IMR-90 (cell line): ENCODE measurements at regions not wholly inside any gene's neighbourhood (a gene's known extent, or its start where the extent isn't known, plus 50 kb on each side); places are given as distances from the start of the nearest gene placed in this dataset.

Experiments used
- ATAC-seq: fragments of 200-7000 bp; cut with Tn5 transposase; 2 replicates; pipeline ENCODE4 v1.9.1; 2020; ENCODE audit warnings: low read depth, mild to moderate bottlenecking, moderate library complexity
- BruUV-seq: library from RNA; stranded (reverse); fragments of 400-500 nt; replicated peaks from 2 replicates; lab custom pipeline; 2021; lab: Mats Ljungman, UMichigan
- CTCF ChIA-PET: fragments of 300-600 bp; formaldehyde crosslinking; extraction: SDS; loops from one replicate; lab custom pipeline; 2021; ENCODE audit warnings: antibody characterized with exemption; lab: Yijun Ruan, JAX
- POLR2A ChIA-PET: fragments of 300-600 bp; sonication (Branson Sonifier 250); formaldehyde crosslinking; loops from one replicate; lab custom pipeline; 2022; ENCODE audit warnings: antibody characterized with exemption; ENCODE audit not compliant: unreplicated experiment; lab: Charles Lee
- DNase-seq: peaks from one replicate; pipeline ENCODE4 v3.0.0; 2013
- H2AFZ ChIP-seq: replicated peaks from 2 replicates; pipeline ENCODE3; 2013; ENCODE audit warnings: low read length, mild to moderate bottlenecking; ENCODE audit not compliant: poor library complexity
- H2AK5ac ChIP-seq: 2 replicates; pipeline ENCODE4 v1.6.1; 2013; ENCODE audit warnings: low read depth, low read length, inconsistent platforms
- H2AK9ac ChIP-seq: replicated peaks from 2 replicates; pipeline ENCODE3; 2013; ENCODE audit warnings: mild to moderate bottlenecking, low read depth, low read length, moderate library complexity; ENCODE audit not compliant: poor library complexity
- H2BK120ac ChIP-seq: 2 replicates; pipeline ENCODE4 v1.6.1; 2013; ENCODE audit warnings: low read depth, low read length, inconsistent platforms
- H2BK15ac ChIP-seq: 3 replicates; pipeline ENCODE4 v1.6.1; 2013; ENCODE audit warnings: low read depth, low read length, inconsistent platforms
- H2BK20ac ChIP-seq: 2 replicates; pipeline ENCODE4 v1.6.1; 2013; ENCODE audit warnings: low read depth, mild to moderate bottlenecking, inconsistent platforms, low read length, moderate library complexity
- H2BK5ac ChIP-seq: 2 replicates; pipeline ENCODE4 v1.6.1; 2013; ENCODE audit warnings: mild to moderate bottlenecking, low read depth, low read length, inconsistent platforms; ENCODE audit not compliant: poor library complexity, severe bottlenecking
- H3K14ac ChIP-seq: replicated peaks from 2 replicates; pipeline ENCODE4 v1.6.1; 2013; ENCODE audit warnings: low read depth, low read length, inconsistent platforms
- H3K18ac ChIP-seq: 2 replicates; pipeline ENCODE4 v1.6.1; 2013; ENCODE audit warnings: low read depth, low read length, control low read depth
- H3K23ac ChIP-seq: 2 replicates; pipeline ENCODE4 v1.6.1; 2013; ENCODE audit warnings: low read depth, low read length, inconsistent platforms
- H3K27ac ChIP-seq: 2 replicates; pipeline ENCODE4 v1.5.1; 2013; ENCODE audit warnings: mild to moderate bottlenecking, control low read depth, low read length; ENCODE audit not compliant: insufficient read depth
- H3K27me3 ChIP-seq: 2 replicates; pipeline ENCODE4 v1.6.1; 2013; ENCODE audit warnings: low read length; ENCODE audit not compliant: control insufficient read depth, insufficient read depth
- H3K36me3 ChIP-seq: 2 replicates; pipeline ENCODE4 v1.6.1; 2013; ENCODE audit warnings: low read length, mixed read lengths; ENCODE audit not compliant: control insufficient read depth, insufficient read depth
- H3K4ac ChIP-seq: 2 replicates; pipeline ENCODE4 v1.6.1; 2013; ENCODE audit warnings: low read depth, low read length, inconsistent platforms
- H3K4me1 ChIP-seq: 2 replicates; pipeline ENCODE4 v1.6.1; 2013; ENCODE audit warnings: low read length, mixed read lengths; ENCODE audit not compliant: control insufficient read depth, insufficient read depth
- H3K4me2 ChIP-seq: 2 replicates; pipeline ENCODE4 v1.6.1; 2013; ENCODE audit warnings: low read depth, mild to moderate bottlenecking, control low read depth, low read length, moderate library complexity
- H3K4me3 ChIP-seq: 2 replicates; pipeline ENCODE4 v1.5.1; 2013; ENCODE audit warnings: low read depth, mild to moderate bottlenecking, control low read depth, low read length, moderate library complexity; ENCODE audit not compliant: insufficient read depth
- H3K56ac ChIP-seq: 2 replicates; pipeline ENCODE4 v1.6.1; 2013; ENCODE audit warnings: low read length, inconsistent platforms; ENCODE audit not compliant: insufficient read depth; ENCODE audit errors: extremely low read depth
- H3K79me1 ChIP-seq, 2 experiments: 2 replicates each; pipeline ENCODE4 v1.6.1; 2013; ENCODE audit warnings: low read length in 2 of 2, inconsistent platforms in 1 of 2, low read depth in 1 of 2
- H3K9ac ChIP-seq: 2 replicates; pipeline ENCODE4 v1.6.1; 2013; ENCODE audit warnings: low read depth, low read length, control low read depth
- H3K9me1 ChIP-seq: 2 replicates; pipeline ENCODE4 v1.6.1; 2013; ENCODE audit warnings: low read length, inconsistent platforms; ENCODE audit not compliant: insufficient read depth
- H3K9me3 ChIP-seq: 2 replicates; pipeline ENCODE4 v1.6.1; 2013; ENCODE audit warnings: low read length; ENCODE audit not compliant: control insufficient read depth, insufficient read depth
- H4K20me1 ChIP-seq: 2 replicates; pipeline ENCODE4 v1.6.1; 2013; ENCODE audit warnings: low read length, inconsistent platforms; ENCODE audit not compliant: insufficient read depth
- H4K5ac ChIP-seq: 2 replicates; pipeline ENCODE4 v1.6.1; 2013; ENCODE audit warnings: mild to moderate bottlenecking, low read depth, low read length, control low read depth
- H4K8ac ChIP-seq, 2 experiments: 2 replicates each; pipeline ENCODE4 v1.6.1; 2013; ENCODE audit warnings: low read depth in 2 of 2, low read length in 2 of 2, control low read depth in 1 of 2, inconsistent platforms in 1 of 2
- H4K91ac ChIP-seq: 2 replicates; pipeline ENCODE4 v1.6.1; 2013; ENCODE audit warnings: low read depth, low read length, inconsistent platforms; ENCODE audit not compliant: insufficient read depth
- BHLHE40 ChIP-seq: fragments of 150-350 bp; IDR thresholded peaks from 2 replicates; pipeline ENCODE4 v1.6.1; 2016; ENCODE audit warnings: mild to moderate bottlenecking, low read depth, low read length
- CEBPB ChIP-seq: IDR thresholded peaks from 2 replicates; pipeline ENCODE4 v1.6.1; 2012; ENCODE audit warnings: low read depth, low read length, improper control_type of control experiment
- CHD1 ChIP-seq: IDR thresholded peaks from 2 replicates; pipeline ENCODE4 v1.6.1; 2012; ENCODE audit warnings: low read depth, low read length, improper control_type of control experiment
- FOS ChIP-seq: fragments of 150-350 bp; IDR thresholded peaks from 2 replicates; pipeline ENCODE4 v1.6.1; 2016; ENCODE audit warnings: low read depth, low read length
- MAFK ChIP-seq: IDR thresholded peaks from 2 replicates; pipeline ENCODE4 v1.6.1; 2012; ENCODE audit warnings: low read depth, low read length, improper control_type of control experiment
- MAZ ChIP-seq: IDR thresholded peaks from 2 replicates; pipeline ENCODE4 v1.6.1; 2012; ENCODE audit warnings: low read depth, mild to moderate bottlenecking, low read length, improper control_type of control experiment, moderate library complexity, borderline replicate concordance
- MXI1 ChIP-seq: IDR thresholded peaks from 2 replicates; pipeline ENCODE4 v1.6.1; 2012; ENCODE audit warnings: low read depth, mild to moderate bottlenecking, low read length, moderate library complexity, borderline replicate concordance
- NFE2L2 ChIP-seq: fragments of 150-350 bp; IDR thresholded peaks from 2 replicates; pipeline ENCODE4 v1.6.1; 2016; ENCODE audit warnings: low read depth, mild to moderate bottlenecking, low read length
- POLR2A ChIP-seq: IDR thresholded peaks from 2 replicates; pipeline ENCODE4 v1.6.1; 2012; ENCODE audit warnings: mild to moderate bottlenecking, low read depth, low read length
- RAD21 ChIP-seq: IDR thresholded peaks from 2 replicates; pipeline ENCODE4 v1.6.1; 2012; ENCODE audit warnings: low read length, improper control_type of control experiment
- RCOR1 ChIP-seq: IDR thresholded peaks from 2 replicates; pipeline ENCODE4 v1.6.1; 2012; ENCODE audit warnings: mild to moderate bottlenecking, low read length, improper control_type of control experiment; ENCODE audit not compliant: insufficient replicate concordance
- RFX5 ChIP-seq: IDR thresholded peaks from 2 replicates; pipeline ENCODE4 v1.8.0; 2012; ENCODE audit warnings: low read depth, mild to moderate bottlenecking, low read length, moderate library complexity
- SMC3 ChIP-seq: fragments of 150-350 bp; IDR thresholded peaks from 2 replicates; pipeline ENCODE4 v1.6.1; 2016; ENCODE audit warnings: low read depth, mild to moderate bottlenecking, antibody characterized with exemption, low read length, moderate library complexity
- WGBS, 2 experiments: methylation state at CpG; one replicate each; pipeline versions ENCODE4 v1.1.5 to v1.1.7; 2013; ENCODE audit warnings: missing lambda C conversion rate in 2 of 2; ENCODE audit not compliant: insufficient read length in 1 of 2; ENCODE audit errors: extremely low coverage in 2 of 2; 5-methylcytosine and 5-hydroxymethylcytosine counted together
- dilution Hi-C: fragments of 300-500 bp; cut with HindIII; formaldehyde crosslinking; loops from one replicate; pipeline ENCODE4 v1.14.3; 2018; ENCODE audit warnings: low sequenced_read_pairs; ENCODE audit not compliant: unreplicated experiment
- in situ Hi-C: fragments of 300-500 bp; cut with MboI; formaldehyde crosslinking; loops from 3 replicates; pipeline ENCODE4 v1.14.3; 2019; ENCODE audit warnings: low sequenced_read_pairs, inconsistent platforms, mixed read lengths
- intact Hi-C: fragments of 100-400 bp; cut with micrococcal nuclease; formaldehyde crosslinking; loops from 2 replicates; pipeline ENCODE4 v1.10.0; 2022
- TF ChIP-seq, protein P1 (sequence below): conservative IDR thresholded peaks from 2 replicates; pipeline ENCODE4 v1.5.1; 2012; ENCODE audit warnings: mild to moderate bottlenecking, low read depth, low read length, improper control_type of control experiment
- TF ChIP-seq, protein P2 (sequence below): fragments of 150-350 bp; IDR thresholded peaks from 2 replicates; pipeline ENCODE4 v1.6.1; 2017; ENCODE audit warnings: mild to moderate bottlenecking, antibody characterized with exemption, low read length, low read depth
- TF ChIP-seq, protein P3 (sequence below): fragments of 150-350 bp; IDR thresholded peaks from 2 replicates; pipeline ENCODE4 v1.6.1; 2016; ENCODE audit warnings: low read depth, mild to moderate bottlenecking, low read length, moderate library complexity, borderline replicate concordance

DNA sequence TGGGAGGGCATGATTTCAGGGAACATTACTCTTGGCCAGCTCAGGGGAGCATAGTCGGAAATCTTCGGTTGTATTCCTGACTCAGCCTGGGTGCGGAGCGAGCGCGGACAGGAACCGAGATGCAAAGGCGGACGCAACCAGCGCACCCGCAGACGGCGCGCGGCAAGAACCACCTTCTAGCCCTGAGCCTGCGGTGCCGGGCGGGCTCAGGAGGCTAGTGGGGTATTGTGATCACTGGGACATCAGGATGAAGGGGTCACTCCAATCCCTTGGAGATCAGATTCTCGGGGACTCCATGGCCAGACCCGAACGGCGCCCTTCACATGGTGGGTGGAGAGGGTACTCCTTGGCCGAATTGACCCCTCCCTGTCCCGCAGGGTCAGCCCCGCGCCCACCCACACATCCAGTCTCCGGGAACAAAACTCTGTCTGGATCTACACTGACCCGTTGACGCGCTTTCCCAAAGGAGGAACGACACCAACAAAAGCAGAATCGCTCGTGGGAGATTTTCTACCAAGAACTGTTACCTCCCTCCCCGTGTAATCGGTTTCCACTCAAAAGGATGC, 730.5 kb downstream of the ZWINT start:
- no peak overlapping the region for H3K27ac ChIP-seq
- H3K79me1 ChIP-seq: no peaks in the 10 kb centered on the region
- H3K56ac ChIP-seq: no peak overlapping the region
- TF ChIP-seq MAFK (no peak), CEBPB (no peak), CHD1 (no peak), RFX5 (no peak), NFE2L2 (no peak), RAD21 (no peak), BHLHE40 (no peak), MAZ (no peak), RCOR1 (no peak), POLR2A (no peak), FOS (no peak), MXI1 (no peak), SMC3 (no peak)
- TF ChIP-seq, protein P1, sequence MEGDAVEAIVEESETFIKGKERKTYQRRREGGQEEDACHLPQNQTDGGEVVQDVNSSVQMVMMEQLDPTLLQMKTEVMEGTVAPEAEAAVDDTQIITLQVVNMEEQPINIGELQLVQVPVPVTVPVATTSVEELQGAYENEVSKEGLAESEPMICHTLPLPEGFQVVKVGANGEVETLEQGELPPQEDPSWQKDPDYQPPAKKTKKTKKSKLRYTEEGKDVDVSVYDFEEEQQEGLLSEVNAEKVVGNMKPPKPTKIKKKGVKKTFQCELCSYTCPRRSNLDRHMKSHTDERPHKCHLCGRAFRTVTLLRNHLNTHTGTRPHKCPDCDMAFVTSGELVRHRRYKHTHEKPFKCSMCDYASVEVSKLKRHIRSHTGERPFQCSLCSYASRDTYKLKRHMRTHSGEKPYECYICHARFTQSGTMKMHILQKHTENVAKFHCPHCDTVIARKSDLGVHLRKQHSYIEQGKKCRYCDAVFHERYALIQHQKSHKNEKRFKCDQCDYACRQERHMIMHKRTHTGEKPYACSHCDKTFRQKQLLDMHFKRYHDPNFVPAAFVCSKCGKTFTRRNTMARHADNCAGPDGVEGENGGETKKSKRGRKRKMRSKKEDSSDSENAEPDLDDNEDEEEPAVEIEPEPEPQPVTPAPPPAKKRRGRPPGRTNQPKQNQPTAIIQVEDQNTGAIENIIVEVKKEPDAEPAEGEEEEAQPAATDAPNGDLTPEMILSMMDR: no peak
- TF ChIP-seq, protein P2, sequence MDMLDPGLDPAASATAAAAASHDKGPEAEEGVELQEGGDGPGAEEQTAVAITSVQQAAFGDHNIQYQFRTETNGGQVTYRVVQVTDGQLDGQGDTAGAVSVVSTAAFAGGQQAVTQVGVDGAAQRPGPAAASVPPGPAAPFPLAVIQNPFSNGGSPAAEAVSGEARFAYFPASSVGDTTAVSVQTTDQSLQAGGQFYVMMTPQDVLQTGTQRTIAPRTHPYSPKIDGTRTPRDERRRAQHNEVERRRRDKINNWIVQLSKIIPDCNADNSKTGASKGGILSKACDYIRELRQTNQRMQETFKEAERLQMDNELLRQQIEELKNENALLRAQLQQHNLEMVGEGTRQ: no peak
- TF ChIP-seq, protein P3, sequence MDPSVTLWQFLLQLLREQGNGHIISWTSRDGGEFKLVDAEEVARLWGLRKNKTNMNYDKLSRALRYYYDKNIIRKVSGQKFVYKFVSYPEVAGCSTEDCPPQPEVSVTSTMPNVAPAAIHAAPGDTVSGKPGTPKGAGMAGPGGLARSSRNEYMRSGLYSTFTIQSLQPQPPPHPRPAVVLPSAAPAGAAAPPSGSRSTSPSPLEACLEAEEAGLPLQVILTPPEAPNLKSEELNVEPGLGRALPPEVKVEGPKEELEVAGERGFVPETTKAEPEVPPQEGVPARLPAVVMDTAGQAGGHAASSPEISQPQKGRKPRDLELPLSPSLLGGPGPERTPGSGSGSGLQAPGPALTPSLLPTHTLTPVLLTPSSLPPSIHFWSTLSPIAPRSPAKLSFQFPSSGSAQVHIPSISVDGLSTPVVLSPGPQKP: no peak
- in situ Hi-C loops: no loop called here
- no peak overlapping the region for H4K5ac ChIP-seq
- no peak overlapping the region for H4K8ac ChIP-seq
- H4K91ac ChIP-seq: no peak overlapping the region
- no peak overlapping the region for H2BK120ac ChIP-seq
- no peak for DNase-seq
- no peak overlapping the region for H3K4me3 ChIP-seq
- no peak overlapping the region for H3K9ac ChIP-seq
- H3K18ac ChIP-seq: no peak overlapping the region
- no peak overlapping the region for H2BK5ac ChIP-seq
- H2BK20ac ChIP-seq: no peak overlapping the region
- intact Hi-C loops: no loop called here
- H3K9me1 ChIP-seq: no peaks in the 10 kb centered on the region
- H3K4ac ChIP-seq: no peak overlapping the region
- no peaks in the 10 kb centered on the region; the same call in 1 of the 2 replicates for H3K9me3 ChIP-seq
- H3K36me3 ChIP-seq: no peaks in the 10 kb centered on the region
- dilution Hi-C loops: no loop called here
- BruUV-seq: no TSS peak
- no peak overlapping the region for H2BK15ac ChIP-seq
- POLR2A ChIA-PET: no interaction called here
- H3K4me1 ChIP-seq: no peaks in the 10 kb centered on the region
- H4K20me1 ChIP-seq: no peaks in the 10 kb centered on the region
- CTCF ChIA-PET: no interaction called here
- H3K14ac ChIP-seq: no peak overlapping the region
- H2AK9ac ChIP-seq: no peak overlapping the region
- no peak overlapping the region for H3K23ac ChIP-seq
- H2AFZ ChIP-seq: no peak overlapping the region
- whole genome bisulfite sequencing, 2 experiments: 7% methylated on average over 9 of the region's 35 CpGs; no CpG with 5 or more reads in 1 of the 2 experiments
- H3K27me3 ChIP-seq: no peaks in the 10 kb centered on the region; the same call in 1 of the 2 replicates
- H2AK5ac ChIP-seq: no peak overlapping the region
- no peak overlapping the region for H3K4me2 ChIP-seq
- ATAC-seq: no peak
